Thymus (tissue), 11 donors: ENCODE measurements at regions not wholly inside any gene's neighbourhood (a gene's known extent, or its start where the extent isn't known, plus 50 kb on each side); places are given as distances from the start of the nearest gene placed in this dataset.
"Not testable (repeated sequence)": the region's sequence is repeated elsewhere in the genome, so short reads cannot be mapped to it uniquely, and the experiment has no call there.

ENCODE experiments used
- DNase-seq, 9 donors: peaks; one replicate each; pipeline ENCODE4 v3.0.0-alpha.2; 2013; ENCODE audit warnings: low spot score in 9 of 9, low read depth in 6 of 9, missing footprints in 1 of 9
- H3K27ac ChIP-seq, 2 donors: one replicate each; pipeline ENCODE4 v1.5.1; 2013; ENCODE audit warnings: control low read depth in 1 of 2, low read depth in 1 of 2, low read length in 1 of 2, mild to moderate bottlenecking in 1 of 2, moderate library complexity in 1 of 2
- H3K27me3 ChIP-seq, 2 donors: one replicate each; pipeline ENCODE4 v1.5.1; 2013; ENCODE audit warnings: low read length in 1 of 2; ENCODE audit not compliant: control insufficient read depth in 2 of 2, insufficient read depth in 1 of 2
- H3K36me3 ChIP-seq, 2 donors: one replicate each; pipeline ENCODE4 v1.5.1; 2013; ENCODE audit warnings: low read length in 1 of 2, mild to moderate bottlenecking in 1 of 2, moderate library complexity in 1 of 2; ENCODE audit not compliant: control insufficient read depth in 2 of 2, insufficient read depth in 2 of 2
- H3K4me1 ChIP-seq, 2 donors: one replicate each; pipeline ENCODE4 v1.5.1; 2013; ENCODE audit warnings: low read length in 2 of 2; ENCODE audit not compliant: control insufficient read depth in 2 of 2, insufficient read depth in 2 of 2
- H3K4me3 ChIP-seq, 2 donors: one replicate each; pipeline ENCODE4 v1.5.1; 2013; ENCODE audit warnings: low read length in 2 of 2, control low read depth in 1 of 2, mild to moderate bottlenecking in 1 of 2
- H3K9me3 ChIP-seq, 2 donors: one replicate each; pipeline ENCODE4 v1.5.1; 2013; ENCODE audit warnings: low read length in 1 of 2, mild to moderate bottlenecking in 1 of 2; ENCODE audit not compliant: control insufficient read depth in 2 of 2, insufficient read depth in 1 of 2
- WGBS: extraction: QIAGEN DNeasy Blood & Tissue Kit; methylation state at CpG from one replicate; pipeline ENCODE4 v1.1.7; 2013; 5-methylcytosine and 5-hydroxymethylcytosine counted together
- donor health status: healthy.

DNA sequence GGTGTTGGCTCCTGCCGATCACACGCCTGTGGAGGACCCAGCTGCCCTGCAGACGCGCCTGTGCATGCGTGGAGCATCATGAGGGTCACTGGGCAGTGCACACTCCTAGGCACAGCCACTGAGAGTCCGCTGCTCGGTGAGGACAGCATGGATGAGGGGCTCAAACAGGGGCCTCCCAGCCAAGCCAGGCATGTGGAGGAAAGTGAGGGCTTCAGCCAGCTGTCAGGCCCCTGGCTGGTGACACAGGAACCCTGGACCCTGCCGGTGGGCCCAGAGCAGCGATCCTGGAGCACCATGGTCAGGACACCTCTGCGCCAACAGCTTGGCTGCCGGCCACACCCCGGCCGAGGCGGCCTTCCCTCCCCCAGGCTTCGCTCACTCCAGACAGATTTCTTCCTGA, 171.2 kb downstream of the RTP5 start:
- H3K27me3 ChIP-seq, result peaks cover 0 to 22% of the 10 kb centered on the region in 2 donors
- 91% methylated on average over 15 of the region's 15 CpGs for WGBS
- no peak for DNase-seq
- H3K9me3 ChIP-seq, result peaks cover 0 to 15% of the 10 kb centered on the region in 2 donors
- no peak overlapping the region for H3K4me3 ChIP-seq
- no peaks in the 10 kb centered on the region for H3K36me3 ChIP-seq
- no peaks in the 10 kb centered on the region for H3K4me1 ChIP-seq
- no peak overlapping the region for H3K27ac ChIP-seq

DNA sequence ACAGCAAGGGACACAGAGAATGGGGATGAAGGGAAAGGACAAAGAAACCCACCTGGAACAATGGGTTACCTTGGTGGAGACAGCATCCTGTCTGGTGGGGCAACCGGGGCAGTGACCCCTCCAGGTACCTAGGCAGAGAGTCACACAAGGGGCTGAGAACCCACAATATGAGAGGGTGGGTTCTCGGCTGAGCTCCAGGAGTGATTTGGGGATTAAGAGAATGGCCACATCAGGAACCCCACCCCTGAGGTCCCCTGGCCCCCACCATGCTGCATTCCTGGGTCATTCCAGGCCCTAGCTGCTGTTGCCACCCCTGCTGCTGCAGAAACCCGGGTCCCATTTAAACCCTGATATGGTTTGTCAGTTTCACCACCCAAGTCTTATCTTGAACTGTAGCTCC, 172.3 kb downstream of the RTP5 start:
- Histone ChIP-seq H3K4me1 (no peaks in the 10 kb centered on the region), H3K36me3 (no peaks in the 10 kb centered on the region), H3K4me3 (no peak overlapping the region), H3K27me3 (peaks cover 0 to 13% of the 10 kb centered on the region in 2 donors), H3K9me3 (peaks cover 0 to 18% of the 10 kb centered on the region in 2 donors), H3K27ac (no peak overlapping the region)
- 91% methylated on average over 3 of the region's 3 CpGs for WGBS
- no peak for DNase-seq

DNA sequence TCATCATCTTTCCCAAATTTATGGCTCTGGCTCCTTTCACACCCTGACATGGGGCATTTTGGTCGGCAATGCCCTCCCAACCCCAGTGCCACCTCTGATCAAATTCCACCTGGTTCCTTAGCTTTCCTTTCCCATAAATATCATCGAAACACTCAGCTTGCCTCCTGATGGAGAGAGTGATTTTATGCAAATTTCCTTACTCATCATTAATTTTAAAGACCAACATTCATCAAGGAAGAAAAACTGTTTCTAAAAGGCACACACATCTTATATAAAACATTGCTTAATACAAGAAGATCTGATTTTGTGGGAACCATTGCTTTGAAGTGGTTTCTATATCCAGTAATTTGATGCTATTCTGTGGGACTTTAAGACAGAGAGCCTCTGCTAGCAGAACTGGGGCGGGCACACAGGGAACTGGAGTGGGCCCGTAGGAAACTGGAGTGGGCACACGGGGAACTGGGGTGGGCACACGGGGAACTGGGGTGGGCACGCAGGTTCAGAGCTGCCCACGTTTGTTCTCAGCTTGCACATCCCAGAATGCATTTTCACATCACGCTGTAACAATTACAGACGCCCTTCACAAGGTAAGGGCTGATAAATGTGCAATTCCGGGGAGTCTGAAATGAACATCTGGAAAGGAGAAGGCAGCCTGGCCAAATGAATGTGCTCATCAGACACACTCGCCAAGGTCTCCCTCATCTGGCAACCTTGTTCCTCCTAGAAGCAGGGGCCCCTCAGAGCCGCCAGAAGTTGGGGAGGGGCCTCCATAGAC, 174.2 kb downstream of the RTP5 start:
- H3K4me3 ChIP-seq, result no peak overlapping the region
- peaks cover 0 to 18% of the 10 kb centered on the region in 2 donors for H3K9me3 ChIP-seq
- WGBS, result 77% methylated on average over 13 of the region's 13 CpGs
- no peaks in the 10 kb centered on the region for H3K36me3 ChIP-seq
- H3K4me1 ChIP-seq, result no peaks in the 10 kb centered on the region
- H3K27me3 ChIP-seq, result peaks cover 5 to 11% of the 10 kb centered on the region in 2 donors
- no peak overlapping the region for H3K27ac ChIP-seq
- DNase-seq, result no peak

DNA sequence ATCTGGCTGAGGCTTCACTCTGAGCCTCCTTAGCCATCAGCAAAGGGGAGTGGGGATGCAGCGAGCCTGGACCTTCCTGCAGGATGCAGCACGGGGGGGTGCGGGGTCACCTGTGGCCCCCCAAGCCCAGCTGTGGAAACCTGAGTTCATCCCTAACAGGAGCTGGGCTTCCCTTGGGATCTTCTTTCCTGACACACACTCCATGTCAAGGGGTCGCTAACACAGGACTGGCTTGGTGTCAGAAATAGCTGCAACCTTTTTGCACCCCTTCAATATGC, 174.7 kb downstream of the RTP5 start:
- 91% methylated on average over 4 of the region's 4 CpGs for WGBS
- H3K27me3 ChIP-seq, result peaks cover 5 to 11% of the 10 kb centered on the region in 2 donors

DNA sequence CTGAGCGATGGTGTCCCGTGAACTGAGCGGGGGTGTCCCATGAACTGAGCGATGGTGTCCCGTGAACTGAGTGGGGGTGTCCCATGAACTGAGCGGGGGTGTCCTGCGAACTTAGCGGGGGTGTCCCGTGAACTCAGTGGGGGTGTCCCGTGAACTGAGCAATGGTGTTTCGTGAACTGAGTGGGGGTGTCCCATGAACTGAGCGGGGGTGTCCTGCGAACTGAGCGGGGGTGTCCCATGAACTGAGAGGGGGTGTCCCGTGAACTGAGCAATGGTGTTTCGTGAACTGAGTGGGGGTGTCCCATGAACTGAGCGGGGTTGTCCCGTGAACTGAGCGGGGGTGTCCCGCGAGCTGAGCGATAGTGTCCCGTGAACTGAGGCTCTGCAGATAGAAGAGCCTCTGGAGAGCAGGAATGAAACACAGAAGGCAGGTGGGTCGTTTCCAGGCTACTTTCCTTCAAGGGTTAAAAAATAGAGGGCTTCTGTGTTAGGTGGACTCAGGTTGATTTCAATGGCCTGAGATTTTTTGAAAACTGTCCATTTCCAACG, 176.1 kb downstream of the RTP5 start:
- not testable (repeated sequence) for H3K27ac ChIP-seq, DNase-seq, H3K4me3 ChIP-seq, H3K4me1 ChIP-seq, H3K27me3 ChIP-seq, H3K36me3 ChIP-seq
- 95% methylated on average over 25 of the region's 25 CpGs for WGBS
- peaks cover 0 to 18% of the 10 kb centered on the region in 2 donors for H3K9me3 ChIP-seq

More for the DNA sequence above, 174.7 kb downstream of the RTP5 start:
- Histone ChIP-seq H3K27ac (no peak overlapping the region), H3K36me3 (no peaks in the 10 kb centered on the region), H3K4me1 (no peaks in the 10 kb centered on the region), H3K9me3 (peaks cover 0 to 18% of the 10 kb centered on the region in 2 donors), H3K4me3 (no peak overlapping the region)
- no peak for DNase-seq

DNA sequence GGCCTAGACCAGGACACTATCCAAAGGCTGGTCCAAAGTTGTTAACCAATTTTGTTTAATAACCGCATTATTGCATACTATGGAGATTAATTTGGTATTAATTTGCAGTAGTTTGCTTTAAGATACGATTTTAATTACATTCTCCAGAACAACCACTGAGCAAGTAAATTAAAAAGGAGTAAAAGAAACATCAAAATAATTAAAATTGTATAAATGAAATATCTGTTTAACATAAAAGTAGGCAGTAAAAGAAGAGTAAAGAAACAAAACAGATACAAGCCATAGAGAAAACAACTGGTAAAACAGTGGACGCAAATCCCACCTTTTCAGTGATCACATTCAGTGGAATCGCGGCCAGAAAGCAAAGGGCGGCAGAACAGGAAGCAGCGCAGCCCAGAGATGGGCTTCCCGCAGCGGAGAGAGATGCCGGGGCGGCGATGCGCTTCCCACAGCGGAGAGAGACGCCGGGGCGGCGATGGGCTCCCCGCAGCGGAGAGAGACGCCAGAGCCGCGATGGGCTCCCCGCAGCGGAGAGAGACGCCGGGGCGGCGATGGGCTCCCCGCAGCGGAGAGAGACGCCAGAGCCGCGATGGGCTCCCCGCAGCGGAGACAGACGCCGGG, 176.8 kb downstream of the RTP5 start:
- Histone ChIP-seq H3K27ac (no peak overlapping the region), H3K27me3 (peaks cover 4 to 5% of the 10 kb centered on the region in 2 donors), H3K4me1 (no peaks in the 10 kb centered on the region), H3K4me3 (no peak overlapping the region), H3K36me3 (no peaks in the 10 kb centered on the region), H3K9me3 (peaks cover 0 to 18% of the 10 kb centered on the region in 2 donors)
- 57% methylated on average over 38 of the region's 38 CpGs for WGBS
- no peak for DNase-seq

DNA sequence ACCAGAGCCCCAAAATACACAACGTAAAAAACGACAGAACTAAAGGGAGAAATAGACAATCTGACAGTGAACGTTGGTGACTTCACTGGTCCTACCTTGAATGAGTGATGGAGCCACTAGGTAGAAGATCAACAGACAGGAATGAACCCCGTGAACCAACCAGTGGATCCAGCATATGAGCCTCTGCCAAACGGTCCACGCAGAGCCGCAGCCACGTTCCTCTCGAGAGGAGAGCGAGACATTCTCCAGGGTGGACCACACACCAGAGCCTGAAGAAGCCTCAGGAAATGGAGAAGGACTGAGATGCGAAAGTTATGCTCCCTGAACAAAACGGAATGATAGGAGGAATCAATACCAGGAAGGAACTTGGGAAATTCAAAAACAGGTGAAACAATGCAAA, 178.4 kb downstream of the RTP5 start:
- H3K4me1 ChIP-seq, result no peaks in the 10 kb centered on the region
- peaks cover 0 to 14% of the 10 kb centered on the region in 2 donors for H3K9me3 ChIP-seq
- no peak overlapping the region for H3K27ac ChIP-seq
- no peak overlapping the region for H3K4me3 ChIP-seq
- peaks cover 5 to 6% of the 10 kb centered on the region in 2 donors for H3K27me3 ChIP-seq
- no peak for DNase-seq
- H3K36me3 ChIP-seq, result no peaks in the 10 kb centered on the region
- whole genome bisulfite sequencing, result 91% methylated on average over 12 of the region's 12 CpGs

DNA sequence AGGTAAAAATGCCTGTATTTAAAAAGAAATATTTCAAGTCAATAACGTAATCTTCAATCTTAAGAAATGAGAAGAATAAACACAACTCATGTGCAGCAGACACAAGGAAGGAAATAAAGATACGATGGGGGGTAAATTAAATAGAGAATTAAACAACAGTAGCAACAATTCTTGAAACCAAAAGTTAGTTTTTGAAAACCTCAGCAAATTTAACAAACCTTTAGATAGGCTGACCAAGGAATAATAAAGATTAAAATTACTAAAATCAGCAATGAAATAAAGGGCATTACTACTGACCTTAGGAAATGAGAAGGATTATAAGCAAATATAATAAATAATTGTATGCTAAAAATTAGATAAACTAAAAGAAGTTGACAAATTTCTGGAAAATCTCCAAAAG, 178.9 kb downstream of the RTP5 start:
- Histone ChIP-seq H3K4me3 (no peak overlapping the region), H3K36me3 (no peaks in the 10 kb centered on the region), H3K9me3 (peaks cover 0 to 14% of the 10 kb centered on the region in 2 donors), H3K27me3 (peaks cover 5 to 6% of the 10 kb centered on the region in 2 donors), H3K27ac (no peak overlapping the region), H3K4me1 (no peaks in the 10 kb centered on the region)
- no peak for DNase-seq
- WGBS, result 92% methylated on average over 2 of the region's 2 CpGs

DNA sequence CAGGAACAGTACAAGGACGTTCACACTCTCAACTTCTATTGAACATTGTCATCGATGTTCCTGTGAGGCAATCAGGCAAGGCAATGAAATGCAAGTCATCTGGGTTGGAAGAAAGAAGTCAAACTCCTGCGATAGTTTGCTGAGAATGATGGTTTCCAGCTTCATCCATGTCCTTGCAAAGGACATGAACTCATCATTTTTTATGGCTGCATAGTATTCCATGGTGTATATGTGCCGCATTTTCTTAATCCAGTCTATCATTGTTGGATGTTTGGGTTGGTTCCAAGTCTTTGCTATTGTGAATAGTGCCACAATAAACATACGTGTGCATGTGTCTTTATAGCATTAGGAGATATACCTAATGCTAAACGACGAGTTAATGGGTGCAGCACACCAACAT, 180.0 kb downstream of the RTP5 start:
- not testable (repeated sequence) for H3K27ac ChIP-seq, H3K36me3 ChIP-seq, H3K4me3 ChIP-seq, H3K4me1 ChIP-seq, DNase-seq, H3K27me3 ChIP-seq
- peaks cover 0 to 14% of the 10 kb centered on the region in 2 donors for H3K9me3 ChIP-seq
- WGBS, result 94% methylated on average over 7 of the region's 7 CpGs
